Activated naive CD8-positive, alpha-beta T cell treated with anti-CD3 and anti-CD28 coated beads, Interleukin-2, amount 10 ng/mL, durations not matched to agents 7 days and 5 days (primary cell): ENCODE measurements at regions not wholly inside any gene's neighbourhood (a gene's known extent, or its start where the extent isn't known, plus 50 kb on each side); places are given as distances from the start of the nearest gene placed in this dataset.
"Not testable (repeated sequence)": the region's sequence is repeated elsewhere in the genome, so short reads cannot be mapped to it uniquely, and the experiment has no call there.

Source experiments
- ATAC-seq: fragments of 150-1000 bp; cut with Tn5 transposase; one replicate; pipeline ENCODE4 v1.10.0; 2021; ENCODE audit warnings: low read depth, moderate library complexity
- POLR2A ChIA-PET: fragments of 350-600 bp; sonication (Branson Sonifier 250); formaldehyde crosslinking; loops from one replicate; lab custom pipeline; 2021; ENCODE audit warnings: antibody characterized with exemption; lab: Charles Lee
- DNase-seq: peaks from one replicate; pipeline ENCODE4 v3.0.0; 2021
- H3K27ac Mint-ChIP-seq: one replicate; pipeline ENCODE4 v1.8.0; 2022; ENCODE audit warnings: mild to moderate bottlenecking, mixed read lengths
- H3K27me3 Mint-ChIP-seq: one replicate; pipeline ENCODE4 v1.8.0; 2022; ENCODE audit warnings: mild to moderate bottlenecking, moderate library complexity, mixed read lengths
- H3K36me3 Mint-ChIP-seq: one replicate; pipeline ENCODE4 v1.8.0; 2021; ENCODE audit warnings: mild to moderate bottlenecking, mixed read lengths
- H3K4me1 Mint-ChIP-seq: one replicate; pipeline ENCODE4 v1.8.0; 2021; ENCODE audit warnings: mixed read lengths
- H3K4me3 Mint-ChIP-seq: one replicate; pipeline ENCODE4 v1.8.0; 2022; ENCODE audit warnings: mild to moderate bottlenecking, moderate library complexity, mixed read lengths
- H3K9me3 Mint-ChIP-seq: one replicate; pipeline ENCODE4 v1.8.0; 2021; ENCODE audit warnings: mixed read lengths

DNA sequence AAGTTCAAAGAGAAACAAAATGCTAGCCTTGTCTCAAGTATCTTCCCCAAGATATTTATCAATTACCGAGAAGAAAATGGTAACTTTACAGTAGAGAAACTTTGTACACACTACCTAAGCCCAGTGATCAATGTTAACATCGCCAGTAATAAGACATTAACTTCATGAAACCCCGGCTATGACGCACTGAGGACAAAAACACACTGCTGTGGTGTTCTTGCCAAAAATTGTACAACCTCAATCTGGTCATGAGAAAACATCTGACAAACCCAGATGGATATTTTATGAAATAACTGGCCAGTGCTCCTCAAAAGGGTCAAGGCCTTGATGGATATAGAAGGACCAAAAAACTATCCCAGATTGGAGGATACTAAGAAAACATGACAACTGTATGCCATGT lies 85.5 kb upstream of the DTNBP1 start:
- Mint-ChIP-seq H3K9me3 (no peaks in the 10 kb centered on the region), H3K36me3 (no peaks in the 10 kb centered on the region), H3K27me3 (peaks cover 3% of the 10 kb centered on the region), H3K27ac (no peak overlapping the region), H3K4me1 (no peaks in the 10 kb centered on the region), H3K4me3 (no peak overlapping the region)
- no peak for DNase-seq
- ATAC-seq = no peak
- POLR2A ChIA-PET = no interaction called here

DNA sequence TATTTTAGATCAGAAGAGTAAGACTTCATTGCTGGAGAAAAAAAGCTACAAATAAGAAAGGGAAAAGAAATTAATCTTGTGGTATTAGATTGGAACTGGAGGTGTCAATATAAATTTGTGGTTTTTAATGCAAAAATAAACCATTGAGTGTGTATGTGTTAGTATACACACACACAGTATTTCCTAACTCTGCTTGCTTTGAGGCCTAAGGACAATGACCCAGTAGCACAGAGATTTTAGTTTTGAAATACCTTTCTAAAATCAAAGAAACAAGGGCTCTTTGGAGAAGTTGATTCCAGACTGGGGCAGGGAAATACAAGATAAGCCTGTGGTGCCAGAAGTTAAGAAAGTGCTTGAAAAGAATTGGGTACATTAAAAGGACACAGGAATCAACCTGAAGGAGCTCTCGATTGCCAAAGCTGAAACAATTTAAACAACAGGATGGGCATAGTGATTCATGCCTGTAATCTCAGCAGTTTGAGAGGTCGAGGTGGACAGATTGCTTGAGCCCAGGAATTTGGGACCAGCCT lies 84.6 kb upstream of the DTNBP1 start:
- no peak for ATAC-seq
- Mint-ChIP-seq H3K9me3 (peaks cover 2% of the 10 kb centered on the region), H3K27ac (no peak overlapping the region)

DNA sequence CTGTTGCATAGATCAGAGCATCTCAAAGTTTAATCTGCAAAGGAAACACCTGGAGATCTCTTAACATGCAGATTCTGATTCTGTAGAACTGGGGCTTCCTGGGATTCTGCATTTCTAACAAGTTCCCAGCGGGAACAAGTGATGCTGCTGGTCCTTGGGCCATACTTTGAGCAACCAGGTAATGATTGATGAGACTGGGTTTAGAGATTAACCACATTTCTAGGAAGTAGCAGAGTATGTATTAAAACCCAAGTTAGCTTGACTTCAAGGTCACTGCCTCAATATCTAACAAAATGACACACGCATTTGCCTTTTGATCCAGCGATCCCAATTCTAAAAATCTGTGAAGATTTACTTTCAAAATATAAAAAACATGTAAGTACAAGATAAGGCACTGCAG lies 83.0 kb upstream of the DTNBP1 start:
- Mint-ChIP-seq H3K4me1 (no peaks in the 10 kb centered on the region), H3K9me3 (peaks cover 4% of the 10 kb centered on the region), H3K27ac (no peak overlapping the region), H3K4me3 (no peak overlapping the region), H3K27me3 (no peaks in the 10 kb centered on the region), H3K36me3 (no peaks in the 10 kb centered on the region)
- DNase-seq (no peak), ATAC-seq (no peak)
- POLR2A ChIA-PET = no interaction called here

More for the DNA sequence above, 84.6 kb upstream of the DTNBP1 start:
- no peak for DNase-seq
- peaks cover 3% of the 10 kb centered on the region for H3K27me3 Mint-ChIP-seq
- H3K36me3 Mint-ChIP-seq = no peaks in the 10 kb centered on the region
- no peak overlapping the region for H3K4me3 Mint-ChIP-seq
- POLR2A ChIA-PET = no interaction called here
- H3K4me1 Mint-ChIP-seq = no peaks in the 10 kb centered on the region

DNA sequence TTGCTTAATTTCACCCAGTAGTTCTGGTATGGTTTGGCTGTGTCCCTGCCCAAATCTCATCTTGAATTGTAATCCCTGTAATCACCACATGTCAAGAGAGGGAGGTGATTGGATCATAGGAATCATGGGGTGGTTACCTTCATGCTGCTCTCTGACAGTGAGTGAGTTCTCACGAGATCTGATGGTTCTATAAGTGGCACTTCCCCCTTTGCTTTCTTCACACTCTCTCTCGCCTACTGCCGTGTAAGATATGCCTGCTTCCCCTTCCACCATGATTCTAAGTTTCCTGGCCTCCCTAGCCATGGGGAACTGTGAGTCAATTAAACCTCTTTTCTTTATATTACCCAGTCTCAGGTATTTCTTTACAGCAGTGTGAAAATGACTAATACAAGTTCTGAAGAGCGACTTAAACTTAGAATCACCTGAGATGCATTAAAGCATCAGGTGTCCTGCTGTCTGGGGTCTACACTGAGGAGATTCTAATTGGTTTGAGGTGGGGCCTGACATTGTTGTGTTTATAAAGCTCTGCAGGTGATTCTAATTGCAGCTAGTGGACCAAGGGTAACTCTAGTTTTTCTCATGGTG lies 82.1 kb upstream of the DTNBP1 start:
- H3K36me3 Mint-ChIP-seq = no peaks in the 10 kb centered on the region
- H3K27me3 Mint-ChIP-seq = no peaks in the 10 kb centered on the region
- H3K27ac Mint-ChIP-seq = no peak overlapping the region
- H3K4me1 Mint-ChIP-seq = no peaks in the 10 kb centered on the region
- H3K9me3 Mint-ChIP-seq = peaks cover 4% of the 10 kb centered on the region
- DNase-seq (no peak), ATAC-seq (no peak)
- H3K4me3 Mint-ChIP-seq = no peak overlapping the region
- POLR2A ChIA-PET = no interaction called here

DNA sequence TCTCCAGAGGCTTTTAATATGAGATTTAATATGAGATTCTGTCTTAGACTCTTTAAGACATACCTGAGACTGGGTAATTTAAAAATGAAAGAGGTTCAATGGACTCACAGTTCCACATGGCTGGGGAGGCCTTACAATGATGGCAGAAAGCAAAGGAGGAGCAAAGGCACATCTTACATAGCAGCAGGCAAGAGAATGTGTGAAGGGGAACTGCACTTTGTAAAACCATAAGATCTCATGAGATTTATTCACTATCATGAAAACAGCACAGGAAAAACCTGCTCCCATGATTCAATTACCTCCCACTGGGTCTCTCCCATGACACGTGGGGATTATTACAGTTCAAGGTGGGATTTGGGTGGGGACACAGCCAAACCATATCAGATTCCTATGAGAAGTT lies 79.2 kb upstream of the DTNBP1 start:
- DNase-seq, H3K27me3 Mint-ChIP-seq, H3K4me3 Mint-ChIP-seq, H3K4me1 Mint-ChIP-seq, H3K9me3 Mint-ChIP-seq, H3K27ac Mint-ChIP-seq, POLR2A ChIA-PET, H3K36me3 Mint-ChIP-seq, ATAC-seq: not testable (repeated sequence)

DNA sequence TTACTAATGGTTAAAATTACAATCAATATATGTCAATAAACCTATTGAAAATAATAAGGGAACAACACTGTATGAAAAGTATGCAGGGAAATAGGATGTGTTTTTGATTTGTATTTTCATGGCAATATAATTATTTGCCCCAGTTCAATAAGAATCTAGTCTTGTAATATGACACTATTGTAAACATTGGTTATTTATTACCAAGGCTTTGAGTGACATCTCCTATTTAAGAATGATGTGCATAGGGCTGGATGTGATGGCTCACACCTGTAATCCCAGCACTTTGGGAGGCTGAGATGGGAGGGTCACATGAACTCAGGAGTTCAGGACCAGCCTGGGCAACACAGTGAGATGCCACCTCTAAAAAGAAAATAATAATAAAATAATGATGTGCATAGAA lies 78.6 kb upstream of the DTNBP1 start:
- DNase-seq = no peak

DNA sequence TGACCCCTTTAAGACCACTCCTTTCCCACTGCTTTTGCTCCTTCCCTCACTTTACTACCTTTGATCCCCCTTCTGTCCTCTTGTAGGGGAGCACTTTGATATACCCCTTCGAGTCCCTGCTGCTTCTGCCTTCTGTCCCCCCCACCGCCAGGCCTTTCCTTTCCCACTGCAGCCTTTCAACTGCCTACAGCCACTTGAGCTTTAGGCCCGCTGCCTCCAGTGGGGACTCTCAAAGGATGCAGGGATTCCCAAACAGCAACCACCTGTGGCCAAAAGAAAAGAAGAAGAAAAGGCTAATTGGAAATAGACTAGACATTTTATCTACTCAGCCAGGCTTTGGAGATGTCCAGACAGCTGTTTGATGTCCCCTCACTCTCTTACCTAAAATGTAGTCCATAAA lies 77.0 kb upstream of the DTNBP1 start:
- Mint-ChIP-seq H3K27ac (no peak overlapping the region), H3K9me3 (peaks cover 7% of the 10 kb centered on the region), H3K4me1 (peaks cover 5% of the 10 kb centered on the region), H3K36me3 (no peaks in the 10 kb centered on the region), H3K4me3 (no peak overlapping the region), H3K27me3 (no peaks in the 10 kb centered on the region)
- ATAC-seq (no peak), DNase-seq (no peak)
- POLR2A ChIA-PET = no interaction called here

More for the DNA sequence above, 78.6 kb upstream of the DTNBP1 start:
- H3K27me3 Mint-ChIP-seq = no peaks in the 10 kb centered on the region
- peaks cover 7% of the 10 kb centered on the region for H3K9me3 Mint-ChIP-seq
- no peaks in the 10 kb centered on the region for H3K36me3 Mint-ChIP-seq
- POLR2A ChIA-PET = no interaction called here
- no peak overlapping the region for H3K4me3 Mint-ChIP-seq
- no peak overlapping the region for H3K27ac Mint-ChIP-seq
- H3K4me1 Mint-ChIP-seq = no peaks in the 10 kb centered on the region
- ATAC-seq = no peak

DNA sequence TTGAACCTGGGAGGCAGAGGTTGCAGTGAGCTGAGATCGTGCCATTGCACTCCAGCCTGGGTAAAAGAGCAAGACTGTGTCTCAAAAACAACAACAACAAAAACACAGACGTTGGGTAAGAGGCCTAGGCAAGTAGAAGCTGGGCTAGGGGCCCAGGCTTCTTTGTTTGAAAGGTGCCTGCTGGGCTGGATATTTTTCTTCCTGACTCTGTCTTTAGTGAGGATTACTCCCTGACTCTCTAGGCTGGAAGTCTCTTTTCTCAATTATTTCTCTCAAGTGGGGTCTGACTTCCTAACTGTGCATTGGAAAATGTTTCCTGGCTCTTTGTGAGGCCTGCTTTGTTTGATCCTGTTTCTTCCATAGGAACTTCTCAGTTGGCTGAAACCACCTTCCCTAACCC lies 76.5 kb upstream of the DTNBP1 start:
- Mint-ChIP-seq H3K9me3 (peaks cover 7% of the 10 kb centered on the region), H3K4me1 (peaks cover 5% of the 10 kb centered on the region), H3K27ac (no peak overlapping the region), H3K27me3 (no peaks in the 10 kb centered on the region), H3K36me3 (no peaks in the 10 kb centered on the region), H3K4me3 (no peak overlapping the region)
- ATAC-seq (no peak), DNase-seq (no peak)
- POLR2A ChIA-PET = no interaction called here

DNA sequence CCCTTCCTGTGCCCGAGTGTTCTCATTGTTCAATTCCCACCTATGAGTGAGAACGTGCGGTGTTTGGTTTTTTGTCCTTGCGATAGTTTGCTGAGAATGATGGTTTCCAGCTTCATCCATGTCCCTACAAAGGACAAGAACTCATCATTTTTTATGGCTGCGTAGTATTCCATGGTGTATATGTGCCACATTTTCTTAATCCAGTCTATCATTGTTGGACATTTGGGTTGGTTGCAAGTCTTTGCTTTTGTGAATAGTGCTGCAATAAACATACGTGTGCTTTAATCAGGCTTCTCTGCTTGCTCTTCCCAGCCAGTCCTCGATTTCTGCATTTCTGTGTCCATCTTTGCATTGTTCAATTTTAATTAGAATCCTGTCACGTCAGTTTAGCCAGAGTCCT lies 75.4 kb upstream of the DTNBP1 start:
- H3K4me3 Mint-ChIP-seq, H3K36me3 Mint-ChIP-seq, DNase-seq, H3K4me1 Mint-ChIP-seq, H3K27me3 Mint-ChIP-seq, H3K27ac Mint-ChIP-seq, POLR2A ChIA-PET, ATAC-seq, H3K9me3 Mint-ChIP-seq: not testable (repeated sequence)

DNA sequence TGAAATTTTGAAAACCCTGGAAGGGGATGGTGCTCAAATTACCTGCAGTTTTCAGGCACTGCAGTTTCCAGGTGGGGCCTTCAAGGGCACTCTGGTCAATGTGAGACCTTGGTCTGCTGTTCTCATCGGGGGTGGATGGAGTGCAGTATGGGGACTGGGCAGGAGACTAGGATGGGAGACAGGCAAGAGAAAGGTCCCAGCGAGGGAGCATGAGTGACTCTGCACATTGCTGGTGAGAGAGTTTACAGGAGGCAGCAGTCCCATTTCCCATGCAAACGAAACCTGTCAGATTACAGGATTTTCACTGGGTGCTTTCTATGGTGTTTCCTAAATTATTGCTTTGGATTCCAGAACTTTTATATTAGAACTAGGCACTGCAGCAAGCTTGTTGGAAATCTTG lies 73.5 kb upstream of the DTNBP1 start:
- Mint-ChIP-seq H3K27ac (no peak overlapping the region), H3K36me3 (no peaks in the 10 kb centered on the region), H3K4me1 (peaks cover 7% of the 10 kb centered on the region), H3K9me3 (peaks cover 3% of the 10 kb centered on the region), H3K27me3 (no peaks in the 10 kb centered on the region), H3K4me3 (no peak overlapping the region)
- POLR2A ChIA-PET = no interaction called here
- no peak for DNase-seq
- ATAC-seq = no peak

DNA sequence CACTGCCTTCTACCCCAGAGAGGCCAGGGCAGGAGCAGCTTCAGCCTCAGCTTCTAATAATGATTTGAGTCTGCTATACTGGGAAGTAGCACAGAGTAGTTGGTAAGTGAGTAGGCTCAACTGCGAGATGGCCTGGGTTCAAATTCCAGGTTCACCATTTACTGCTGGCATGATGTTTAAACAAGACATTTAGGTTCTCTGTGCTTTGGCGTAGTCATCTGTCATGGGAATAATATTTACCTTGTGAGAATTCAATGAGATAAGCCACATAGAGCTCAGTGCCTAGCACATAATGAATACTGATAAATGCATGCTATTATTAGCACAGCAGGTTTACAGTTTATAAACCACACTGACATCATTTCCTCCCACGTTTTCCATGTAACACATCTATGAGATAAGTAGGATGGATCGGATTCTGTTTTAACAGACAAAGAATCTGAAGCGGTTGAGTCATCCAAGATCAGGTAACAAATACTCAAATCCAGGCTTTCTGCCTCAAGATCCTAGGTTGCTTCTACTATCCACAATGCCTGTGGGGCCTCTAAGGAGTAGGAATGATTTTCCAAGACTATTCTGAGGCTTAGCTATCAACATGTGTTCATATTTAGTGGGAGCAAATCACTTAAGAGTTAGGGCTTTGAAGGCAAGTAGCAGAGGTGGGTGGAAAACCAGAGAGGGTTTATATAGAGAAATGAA lies 72.9 kb upstream of the DTNBP1 start:
- Mint-ChIP-seq H3K27ac (no peak overlapping the region), H3K27me3 (peaks cover 3% of the 10 kb centered on the region), H3K4me1 (peaks cover 7% of the 10 kb centered on the region), H3K4me3 (no peak overlapping the region), H3K36me3 (no peaks in the 10 kb centered on the region), H3K9me3 (peaks cover 3% of the 10 kb centered on the region)
- POLR2A ChIA-PET = no interaction called here
- DNase-seq (no peak), ATAC-seq (no peak)

DNA sequence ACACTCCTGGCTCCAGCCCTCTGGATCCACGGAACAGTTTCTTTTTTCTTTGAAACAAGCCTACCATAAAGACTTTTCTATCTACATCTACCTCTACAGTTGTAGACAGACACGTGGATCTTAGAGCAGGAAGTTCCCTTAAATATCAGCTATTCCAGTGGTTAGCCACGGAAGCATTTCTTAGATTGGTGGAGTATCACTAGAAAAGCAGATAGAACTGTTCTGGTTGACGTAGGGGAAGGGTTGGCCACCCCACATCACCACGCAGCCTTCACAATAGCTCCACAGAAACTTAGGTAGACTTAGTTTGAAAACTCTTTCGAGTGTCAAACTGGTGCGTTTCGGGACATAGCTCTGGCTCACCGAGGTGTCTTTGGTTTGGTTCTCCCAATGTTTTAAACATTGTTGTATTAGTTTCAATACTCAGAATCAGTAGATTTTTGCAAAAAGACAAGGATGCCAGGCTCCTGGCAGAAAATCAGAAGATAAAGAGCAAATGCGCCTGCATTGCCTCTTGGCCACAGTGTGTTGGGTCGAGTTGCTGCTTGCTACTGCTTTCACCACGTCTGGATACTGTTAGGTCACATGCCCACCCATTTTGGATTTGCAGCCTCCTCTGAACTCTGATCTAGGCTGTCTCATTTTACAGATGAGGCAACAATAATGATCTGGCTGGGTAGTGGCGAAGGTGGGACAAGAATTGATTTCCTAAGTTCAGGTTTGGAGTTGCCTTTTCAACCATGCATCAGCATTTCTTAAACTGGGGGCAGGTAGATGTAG lies 71.5 kb upstream of the DTNBP1 start:
- H3K4me1 Mint-ChIP-seq = peaks cover 7% of the 10 kb centered on the region
- DNase-seq (no peak), ATAC-seq (no peak)
- POLR2A ChIA-PET = no interaction called here
- no peaks in the 10 kb centered on the region for H3K36me3 Mint-ChIP-seq
- H3K4me3 Mint-ChIP-seq = no peak overlapping the region
- peaks cover 3% of the 10 kb centered on the region for H3K27me3 Mint-ChIP-seq
- H3K27ac Mint-ChIP-seq = no peak overlapping the region
- H3K9me3 Mint-ChIP-seq = peaks cover 3% of the 10 kb centered on the region

DNA sequence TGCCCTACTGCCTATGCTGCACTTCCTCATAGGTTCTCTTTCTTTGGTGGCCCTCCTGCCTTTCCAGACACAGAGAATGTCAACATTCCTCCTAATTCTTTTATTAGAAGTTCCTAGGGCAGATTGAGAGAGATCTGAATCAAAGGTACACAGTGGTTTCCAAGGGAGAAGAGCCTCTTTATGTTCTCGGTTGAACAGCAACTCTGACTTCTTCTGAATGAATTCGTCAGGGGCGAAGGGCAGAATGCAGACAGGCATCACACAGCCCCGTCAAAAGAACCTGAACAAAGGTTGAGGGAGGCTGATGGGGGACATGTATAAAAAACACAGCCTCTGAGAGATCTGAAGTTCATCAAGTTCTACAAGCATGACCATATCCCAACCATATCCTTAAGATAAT lies 68.1 kb upstream of the DTNBP1 start:
- POLR2A ChIA-PET = no interaction called here
- no peaks in the 10 kb centered on the region for H3K9me3 Mint-ChIP-seq
- no peaks in the 10 kb centered on the region for H3K36me3 Mint-ChIP-seq

DNA sequence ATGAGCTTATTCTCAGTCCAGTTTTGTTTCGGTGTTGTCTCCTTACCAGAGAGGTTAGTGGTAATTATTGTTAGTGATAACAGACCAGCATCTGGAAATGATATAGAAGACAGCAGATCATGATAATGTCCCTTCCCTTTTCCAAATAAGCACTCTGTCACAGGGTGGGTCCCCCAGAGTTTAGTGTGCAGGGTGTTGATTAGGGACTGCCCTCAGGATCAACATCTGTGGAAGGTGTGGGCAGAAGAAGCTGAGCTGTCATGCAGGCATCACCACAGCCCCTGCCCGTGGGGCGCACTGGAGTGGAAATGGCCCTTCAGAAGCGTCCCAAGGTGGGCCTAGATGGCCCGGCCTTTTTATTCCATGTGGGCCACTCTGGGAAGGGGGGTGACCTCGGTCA lies 67.6 kb upstream of the DTNBP1 start:
- Mint-ChIP-seq H3K4me3 (no peak overlapping the region), H3K27me3 (peaks cover 3% of the 10 kb centered on the region), H3K4me1 (peaks cover 2% of the 10 kb centered on the region), H3K36me3 (no peaks in the 10 kb centered on the region), H3K27ac (no peak overlapping the region), H3K9me3 (no peaks in the 10 kb centered on the region)
- no peak for DNase-seq
- POLR2A ChIA-PET = no interaction called here
- ATAC-seq = no peak

More for the DNA sequence above, 68.1 kb upstream of the DTNBP1 start:
- Mint-ChIP-seq H3K4me3 (no peak overlapping the region), H3K27me3 (peaks cover 3% of the 10 kb centered on the region), H3K27ac (no peak overlapping the region), H3K4me1 (peaks cover 4% of the 10 kb centered on the region)
- DNase-seq (no peak), ATAC-seq (no peak)
